WTC11 (cell line): ENCODE measurements at regions not wholly inside any gene's neighbourhood (a gene's known extent, or its start where the extent isn't known, plus 50 kb on each side); places are given as distances from the start of the nearest gene placed in this dataset.

Source experiments
- JUN ChIP-seq: sonication (generic); formaldehyde crosslinking; IDR thresholded peaks from 2 replicates; pipeline ENCODE4 v1.8.0; 2023; ENCODE audit warnings: mild to moderate bottlenecking, missing genetic modification reagents
- NR2C2 ChIP-seq: sonication (generic); formaldehyde crosslinking; IDR thresholded peaks from 2 replicates; pipeline ENCODE4 v1.8.0; 2022; ENCODE audit warnings: mild to moderate bottlenecking, missing genetic modification reagents
- PRRX2 ChIP-seq: fragments of 250-450 bp; sonication (Bioruptor Pico); IDR thresholded peaks from 2 replicates; pipeline ENCODE4 v1.8.0; 2021; ENCODE audit warnings: mild to moderate bottlenecking
- RELA ChIP-seq: sonication (generic); formaldehyde crosslinking; IDR thresholded peaks from 2 replicates; pipeline ENCODE4 v1.8.1; 2022; ENCODE audit warnings: missing genetic modification reagents, mild to moderate bottlenecking, borderline replicate concordance
- ZNF423 ChIP-seq: fragments of 250-450 bp; sonication (Bioruptor Pico); IDR thresholded peaks from 2 replicates; pipeline ENCODE4 v2.1.2; 2022; ENCODE audit warnings: mild to moderate bottlenecking, moderate library complexity
- TF ChIP-seq, protein P1 (sequence below): sonication (generic); formaldehyde crosslinking; IDR thresholded peaks from 2 replicates; pipeline ENCODE4 v1.8.1; 2022; ENCODE audit warnings: low read depth, mild to moderate bottlenecking, moderate library complexity, missing genetic modification reagents, borderline replicate concordance
- TF ChIP-seq, protein P2 (sequence below): fragments of 200-600 bp; IDR thresholded peaks from 2 replicates; pipeline ENCODE4 v1.8.0; 2022; ENCODE audit warnings: antibody characterized with exemption
- TF ChIP-seq, protein P3 (sequence below): sonication (generic); formaldehyde crosslinking; IDR thresholded peaks from 2 replicates; pipeline ENCODE4 v1.8.0; 2023; ENCODE audit warnings: missing genetic modification reagents
- TF ChIP-seq, protein P4 (sequence below): sonication (generic); formaldehyde crosslinking; IDR thresholded peaks from 2 replicates; pipeline ENCODE4 v1.8.0; 2022; ENCODE audit warnings: missing genetic modification reagents
- TF ChIP-seq, protein P5 (sequence below): fragments of 250-450 bp; sonication (Bioruptor Pico); IDR thresholded peaks from 2 replicates; pipeline ENCODE4 v2.1.2; 2022; ENCODE audit warnings: mild to moderate bottlenecking, moderate library complexity

DNA sequence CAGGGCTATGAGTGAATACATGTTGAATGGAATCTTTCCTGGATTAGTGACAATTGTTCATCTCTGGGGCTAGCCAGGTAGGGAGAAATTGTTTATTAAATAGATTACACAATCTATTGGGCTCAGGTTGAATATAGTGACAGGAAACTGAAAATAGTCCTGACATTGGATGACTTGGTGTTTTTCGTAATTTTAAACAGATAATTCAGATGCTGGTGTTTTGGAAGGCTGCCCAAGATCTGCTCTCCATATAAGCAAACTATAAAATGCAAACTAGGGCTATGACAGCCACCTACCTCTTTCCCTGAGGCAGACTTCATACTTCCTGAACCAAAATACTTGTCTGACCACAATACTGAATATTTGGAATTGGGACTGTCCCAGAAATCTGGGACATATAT lies 99.1 kb downstream of the ENC1 start:
- TF ChIP-seq, protein P1, sequence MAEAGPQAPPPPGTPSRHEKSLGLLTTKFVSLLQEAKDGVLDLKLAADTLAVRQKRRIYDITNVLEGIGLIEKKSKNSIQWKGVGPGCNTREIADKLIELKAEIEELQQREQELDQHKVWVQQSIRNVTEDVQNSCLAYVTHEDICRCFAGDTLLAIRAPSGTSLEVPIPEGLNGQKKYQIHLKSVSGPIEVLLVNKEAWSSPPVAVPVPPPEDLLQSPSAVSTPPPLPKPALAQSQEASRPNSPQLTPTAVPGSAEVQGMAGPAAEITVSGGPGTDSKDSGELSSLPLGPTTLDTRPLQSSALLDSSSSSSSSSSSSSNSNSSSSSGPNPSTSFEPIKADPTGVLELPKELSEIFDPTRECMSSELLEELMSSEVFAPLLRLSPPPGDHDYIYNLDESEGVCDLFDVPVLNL (CRISPR knock-in tag) = no peak
- TF ChIP-seq, protein P2, sequence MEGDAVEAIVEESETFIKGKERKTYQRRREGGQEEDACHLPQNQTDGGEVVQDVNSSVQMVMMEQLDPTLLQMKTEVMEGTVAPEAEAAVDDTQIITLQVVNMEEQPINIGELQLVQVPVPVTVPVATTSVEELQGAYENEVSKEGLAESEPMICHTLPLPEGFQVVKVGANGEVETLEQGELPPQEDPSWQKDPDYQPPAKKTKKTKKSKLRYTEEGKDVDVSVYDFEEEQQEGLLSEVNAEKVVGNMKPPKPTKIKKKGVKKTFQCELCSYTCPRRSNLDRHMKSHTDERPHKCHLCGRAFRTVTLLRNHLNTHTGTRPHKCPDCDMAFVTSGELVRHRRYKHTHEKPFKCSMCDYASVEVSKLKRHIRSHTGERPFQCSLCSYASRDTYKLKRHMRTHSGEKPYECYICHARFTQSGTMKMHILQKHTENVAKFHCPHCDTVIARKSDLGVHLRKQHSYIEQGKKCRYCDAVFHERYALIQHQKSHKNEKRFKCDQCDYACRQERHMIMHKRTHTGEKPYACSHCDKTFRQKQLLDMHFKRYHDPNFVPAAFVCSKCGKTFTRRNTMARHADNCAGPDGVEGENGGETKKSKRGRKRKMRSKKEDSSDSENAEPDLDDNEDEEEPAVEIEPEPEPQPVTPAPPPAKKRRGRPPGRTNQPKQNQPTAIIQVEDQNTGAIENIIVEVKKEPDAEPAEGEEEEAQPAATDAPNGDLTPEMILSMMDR = no peak
- TF ChIP-seq NR2C2 (CRISPR knock-in tag) (no peak), ZNF423 (CRISPR knock-in tag) (no peak), RELA (CRISPR knock-in tag) (no peak), PRRX2 (no peak), JUN (CRISPR knock-in tag) (no peak)
- TF ChIP-seq, protein P3, sequence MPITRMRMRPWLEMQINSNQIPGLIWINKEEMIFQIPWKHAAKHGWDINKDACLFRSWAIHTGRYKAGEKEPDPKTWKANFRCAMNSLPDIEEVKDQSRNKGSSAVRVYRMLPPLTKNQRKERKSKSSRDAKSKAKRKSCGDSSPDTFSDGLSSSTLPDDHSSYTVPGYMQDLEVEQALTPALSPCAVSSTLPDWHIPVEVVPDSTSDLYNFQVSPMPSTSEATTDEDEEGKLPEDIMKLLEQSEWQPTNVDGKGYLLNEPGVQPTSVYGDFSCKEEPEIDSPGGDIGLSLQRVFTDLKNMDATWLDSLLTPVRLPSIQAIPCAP (CRISPR knock-in tag) = no peak
- TF ChIP-seq, protein P4, sequence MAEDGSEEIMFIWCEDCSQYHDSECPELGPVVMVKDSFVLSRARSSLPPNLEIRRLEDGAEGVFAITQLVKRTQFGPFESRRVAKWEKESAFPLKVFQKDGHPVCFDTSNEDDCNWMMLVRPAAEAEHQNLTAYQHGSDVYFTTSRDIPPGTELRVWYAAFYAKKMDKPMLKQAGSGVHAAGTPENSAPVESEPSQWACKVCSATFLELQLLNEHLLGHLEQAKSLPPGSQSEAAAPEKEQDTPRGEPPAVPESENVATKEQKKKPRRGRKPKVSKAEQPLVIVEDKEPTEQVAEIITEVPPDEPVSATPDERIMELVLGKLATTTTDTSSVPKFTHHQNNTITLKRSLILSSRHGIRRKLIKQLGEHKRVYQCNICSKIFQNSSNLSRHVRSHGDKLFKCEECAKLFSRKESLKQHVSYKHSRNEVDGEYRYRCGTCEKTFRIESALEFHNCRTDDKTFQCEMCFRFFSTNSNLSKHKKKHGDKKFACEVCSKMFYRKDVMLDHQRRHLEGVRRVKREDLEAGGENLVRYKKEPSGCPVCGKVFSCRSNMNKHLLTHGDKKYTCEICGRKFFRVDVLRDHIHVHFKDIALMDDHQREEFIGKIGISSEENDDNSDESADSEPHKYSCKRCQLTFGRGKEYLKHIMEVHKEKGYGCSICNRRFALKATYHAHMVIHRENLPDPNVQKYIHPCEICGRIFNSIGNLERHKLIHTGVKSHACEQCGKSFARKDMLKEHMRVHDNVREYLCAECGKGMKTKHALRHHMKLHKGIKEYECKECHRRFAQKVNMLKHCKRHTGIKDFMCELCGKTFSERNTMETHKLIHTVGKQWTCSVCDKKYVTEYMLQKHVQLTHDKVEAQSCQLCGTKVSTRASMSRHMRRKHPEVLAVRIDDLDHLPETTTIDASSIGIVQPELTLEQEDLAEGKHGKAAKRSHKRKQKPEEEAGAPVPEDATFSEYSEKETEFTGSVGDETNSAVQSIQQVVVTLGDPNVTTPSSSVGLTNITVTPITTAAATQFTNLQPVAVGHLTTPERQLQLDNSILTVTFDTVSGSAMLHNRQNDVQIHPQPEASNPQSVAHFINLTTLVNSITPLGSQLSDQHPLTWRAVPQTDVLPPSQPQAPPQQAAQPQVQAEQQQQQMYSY (CRISPR knock-in tag) = no peak
- TF ChIP-seq, protein P5, sequence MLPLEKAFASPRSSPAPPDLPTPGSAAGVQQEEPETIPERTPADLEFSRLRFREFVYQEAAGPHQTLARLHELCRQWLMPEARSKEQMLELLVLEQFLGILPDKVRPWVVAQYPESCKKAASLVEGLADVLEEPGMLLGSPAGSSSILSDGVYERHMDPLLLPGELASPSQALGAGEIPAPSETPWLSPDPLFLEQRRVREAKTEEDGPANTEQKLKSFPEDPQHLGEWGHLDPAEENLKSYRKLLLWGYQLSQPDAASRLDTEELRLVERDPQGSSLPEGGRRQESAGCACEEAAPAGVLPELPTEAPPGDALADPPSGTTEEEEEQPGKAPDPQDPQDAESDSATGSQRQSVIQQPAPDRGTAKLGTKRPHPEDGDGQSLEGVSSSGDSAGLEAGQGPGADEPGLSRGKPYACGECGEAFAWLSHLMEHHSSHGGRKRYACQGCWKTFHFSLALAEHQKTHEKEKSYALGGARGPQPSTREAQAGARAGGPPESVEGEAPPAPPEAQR (CRISPR knock-in tag) = no peak
